ENCODE measurements at regions not wholly inside any gene's neighbourhood (a gene's known extent, or its start where the extent isn't known, plus 50 kb on each side); places are given as distances from the start of the nearest gene placed in this dataset.

DNA sequence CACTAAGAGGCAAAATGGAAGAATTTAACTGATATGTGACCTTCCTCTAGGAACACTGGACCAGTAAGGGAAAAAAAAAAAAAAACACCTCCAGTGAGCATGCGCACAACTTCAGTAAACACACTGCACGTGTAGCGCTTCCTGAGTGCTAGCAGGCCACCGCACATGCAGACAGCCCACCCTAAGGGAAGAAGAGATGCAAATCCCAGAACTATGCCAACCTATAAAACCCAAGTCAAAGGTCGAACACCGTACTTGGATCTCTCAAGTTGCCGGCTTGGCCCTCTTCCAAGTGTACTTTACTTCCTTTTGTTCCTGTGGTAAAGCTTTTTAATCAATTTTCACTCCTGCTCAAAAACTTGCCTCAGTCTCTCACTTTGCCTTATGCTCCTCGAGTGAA lies 64.5 kb upstream of the CADPS start (continued):
- TF ChIP-seq, protein P1, sequence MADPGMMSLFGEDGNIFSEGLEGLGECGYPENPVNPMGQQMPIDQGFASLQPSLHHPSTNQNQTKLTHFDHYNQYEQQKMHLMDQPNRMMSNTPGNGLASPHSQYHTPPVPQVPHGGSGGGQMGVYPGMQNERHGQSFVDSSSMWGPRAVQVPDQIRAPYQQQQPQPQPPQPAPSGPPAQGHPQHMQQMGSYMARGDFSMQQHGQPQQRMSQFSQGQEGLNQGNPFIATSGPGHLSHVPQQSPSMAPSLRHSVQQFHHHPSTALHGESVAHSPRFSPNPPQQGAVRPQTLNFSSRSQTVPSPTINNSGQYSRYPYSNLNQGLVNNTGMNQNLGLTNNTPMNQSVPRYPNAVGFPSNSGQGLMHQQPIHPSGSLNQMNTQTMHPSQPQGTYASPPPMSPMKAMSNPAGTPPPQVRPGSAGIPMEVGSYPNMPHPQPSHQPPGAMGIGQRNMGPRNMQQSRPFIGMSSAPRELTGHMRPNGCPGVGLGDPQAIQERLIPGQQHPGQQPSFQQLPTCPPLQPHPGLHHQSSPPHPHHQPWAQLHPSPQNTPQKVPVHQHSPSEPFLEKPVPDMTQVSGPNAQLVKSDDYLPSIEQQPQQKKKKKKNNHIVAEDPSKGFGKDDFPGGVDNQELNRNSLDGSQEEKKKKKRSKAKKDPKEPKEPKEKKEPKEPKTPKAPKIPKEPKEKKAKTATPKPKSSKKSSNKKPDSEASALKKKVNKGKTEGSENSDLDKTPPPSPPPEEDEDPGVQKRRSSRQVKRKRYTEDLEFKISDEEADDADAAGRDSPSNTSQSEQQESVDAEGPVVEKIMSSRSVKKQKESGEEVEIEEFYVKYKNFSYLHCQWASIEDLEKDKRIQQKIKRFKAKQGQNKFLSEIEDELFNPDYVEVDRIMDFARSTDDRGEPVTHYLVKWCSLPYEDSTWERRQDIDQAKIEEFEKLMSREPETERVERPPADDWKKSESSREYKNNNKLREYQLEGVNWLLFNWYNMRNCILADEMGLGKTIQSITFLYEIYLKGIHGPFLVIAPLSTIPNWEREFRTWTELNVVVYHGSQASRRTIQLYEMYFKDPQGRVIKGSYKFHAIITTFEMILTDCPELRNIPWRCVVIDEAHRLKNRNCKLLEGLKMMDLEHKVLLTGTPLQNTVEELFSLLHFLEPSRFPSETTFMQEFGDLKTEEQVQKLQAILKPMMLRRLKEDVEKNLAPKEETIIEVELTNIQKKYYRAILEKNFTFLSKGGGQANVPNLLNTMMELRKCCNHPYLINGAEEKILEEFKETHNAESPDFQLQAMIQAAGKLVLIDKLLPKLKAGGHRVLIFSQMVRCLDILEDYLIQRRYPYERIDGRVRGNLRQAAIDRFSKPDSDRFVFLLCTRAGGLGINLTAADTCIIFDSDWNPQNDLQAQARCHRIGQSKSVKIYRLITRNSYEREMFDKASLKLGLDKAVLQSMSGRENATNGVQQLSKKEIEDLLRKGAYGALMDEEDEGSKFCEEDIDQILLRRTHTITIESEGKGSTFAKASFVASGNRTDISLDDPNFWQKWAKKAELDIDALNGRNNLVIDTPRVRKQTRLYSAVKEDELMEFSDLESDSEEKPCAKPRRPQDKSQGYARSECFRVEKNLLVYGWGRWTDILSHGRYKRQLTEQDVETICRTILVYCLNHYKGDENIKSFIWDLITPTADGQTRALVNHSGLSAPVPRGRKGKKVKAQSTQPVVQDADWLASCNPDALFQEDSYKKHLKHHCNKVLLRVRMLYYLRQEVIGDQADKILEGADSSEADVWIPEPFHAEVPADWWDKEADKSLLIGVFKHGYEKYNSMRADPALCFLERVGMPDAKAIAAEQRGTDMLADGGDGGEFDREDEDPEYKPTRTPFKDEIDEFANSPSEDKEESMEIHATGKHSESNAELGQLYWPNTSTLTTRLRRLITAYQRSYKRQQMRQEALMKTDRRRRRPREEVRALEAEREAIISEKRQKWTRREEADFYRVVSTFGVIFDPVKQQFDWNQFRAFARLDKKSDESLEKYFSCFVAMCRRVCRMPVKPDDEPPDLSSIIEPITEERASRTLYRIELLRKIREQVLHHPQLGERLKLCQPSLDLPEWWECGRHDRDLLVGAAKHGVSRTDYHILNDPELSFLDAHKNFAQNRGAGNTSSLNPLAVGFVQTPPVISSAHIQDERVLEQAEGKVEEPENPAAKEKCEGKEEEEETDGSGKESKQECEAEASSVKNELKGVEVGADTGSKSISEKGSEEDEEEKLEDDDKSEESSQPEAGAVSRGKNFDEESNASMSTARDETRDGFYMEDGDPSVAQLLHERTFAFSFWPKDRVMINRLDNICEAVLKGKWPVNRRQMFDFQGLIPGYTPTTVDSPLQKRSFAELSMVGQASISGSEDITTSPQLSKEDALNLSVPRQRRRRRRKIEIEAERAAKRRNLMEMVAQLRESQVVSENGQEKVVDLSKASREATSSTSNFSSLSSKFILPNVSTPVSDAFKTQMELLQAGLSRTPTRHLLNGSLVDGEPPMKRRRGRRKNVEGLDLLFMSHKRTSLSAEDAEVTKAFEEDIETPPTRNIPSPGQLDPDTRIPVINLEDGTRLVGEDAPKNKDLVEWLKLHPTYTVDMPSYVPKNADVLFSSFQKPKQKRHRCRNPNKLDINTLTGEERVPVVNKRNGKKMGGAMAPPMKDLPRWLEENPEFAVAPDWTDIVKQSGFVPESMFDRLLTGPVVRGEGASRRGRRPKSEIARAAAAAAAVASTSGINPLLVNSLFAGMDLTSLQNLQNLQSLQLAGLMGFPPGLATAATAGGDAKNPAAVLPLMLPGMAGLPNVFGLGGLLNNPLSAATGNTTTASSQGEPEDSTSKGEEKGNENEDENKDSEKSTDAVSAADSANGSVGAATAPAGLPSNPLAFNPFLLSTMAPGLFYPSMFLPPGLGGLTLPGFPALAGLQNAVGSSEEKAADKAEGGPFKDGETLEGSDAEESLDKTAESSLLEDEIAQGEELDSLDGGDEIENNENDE (IDR thresholded peaks at IDR 0.05; ENCODE audit: insufficient replicate concordance, low read length), result no peak
- no peak for TF ChIP-seq GTF2F1 (IDR thresholded peaks at IDR 0.05; ENCODE audit: borderline replicate concordance, low read depth, low read length)
- TF ChIP-seq RXRA (IDR thresholded peaks at IDR 0.05; ENCODE audit: insufficient read depth, low read depth, low read length), result no peak
- TF ChIP-seq NANOG (IDR thresholded peaks at IDR 0.05; ENCODE audit: insufficient read depth, low read depth, low read length, poor library complexity, severe bottlenecking), result no peak
- no peak for TF ChIP-seq SIN3A (conservative IDR thresholded peaks at IDR 0.05 in 1 of 2, IDR thresholded peaks at IDR 0.05 in 1 of 2; ENCODE audit: low read depth in 1 of 2, low read length in 2 of 2)
